Ishikawa (cell line): ENCODE measurements at regions not wholly inside any gene's neighbourhood (a gene's known extent, or its start where the extent isn't known, plus 50 kb on each side); places are given as distances from the start of the nearest gene placed in this dataset.

Experiments
- CEBPB ChIP-seq: IDR thresholded peaks from 2 replicates; pipeline ENCODE4 v1.6.1; 2012
- CREB1 ChIP-seq: IDR thresholded peaks from 2 replicates; pipeline ENCODE4 v1.6.1; 2012; ENCODE audit warnings: low read depth
- EGR1 ChIP-seq: IDR thresholded peaks from 2 replicates; pipeline ENCODE4 v1.6.1; 2012
- EP300 ChIP-seq: IDR thresholded peaks from 2 replicates; pipeline ENCODE4 v1.6.1; 2012; ENCODE audit warnings: borderline replicate concordance
- FOXM1 ChIP-seq: IDR thresholded peaks from 2 replicates; pipeline ENCODE4 v1.6.1; 2012; ENCODE audit warnings: low read depth, borderline replicate concordance
- NFIC ChIP-seq: IDR thresholded peaks from 2 replicates; pipeline ENCODE4 v1.6.1; 2012
- RAD21 ChIP-seq: IDR thresholded peaks from 2 replicates; pipeline ENCODE4 v1.6.1; 2012; ENCODE audit warnings: low read depth
- TAF1 ChIP-seq: IDR thresholded peaks from 2 replicates; pipeline ENCODE4 v1.6.1; 2012; ENCODE audit warnings: low read depth, mild to moderate bottlenecking
- TCF12 ChIP-seq: IDR thresholded peaks from 2 replicates; pipeline ENCODE4 v1.6.1; 2012; ENCODE audit warnings: low read depth
- TEAD4 ChIP-seq: IDR thresholded peaks from 2 replicates; pipeline ENCODE4 v1.6.1; 2012
- YY1 ChIP-seq: IDR thresholded peaks from 2 replicates; pipeline ENCODE4 v1.6.1; 2012; ENCODE audit warnings: low read depth
- ZBTB7A ChIP-seq: IDR thresholded peaks from 2 replicates; pipeline ENCODE4 v1.6.1; 2012; ENCODE audit warnings: low read depth
- TF ChIP-seq, protein P1 (sequence below): IDR thresholded peaks from 2 replicates; pipeline ENCODE4 v1.6.1; 2012; ENCODE audit warnings: low read depth, mild to moderate bottlenecking
- TF ChIP-seq, protein P2 (sequence below): IDR thresholded peaks from 2 replicates; pipeline ENCODE4 v1.6.1; 2012
- TF ChIP-seq, protein P3 (sequence below): IDR thresholded peaks from 2 replicates; pipeline ENCODE4 v1.6.1; 2012

DNA sequence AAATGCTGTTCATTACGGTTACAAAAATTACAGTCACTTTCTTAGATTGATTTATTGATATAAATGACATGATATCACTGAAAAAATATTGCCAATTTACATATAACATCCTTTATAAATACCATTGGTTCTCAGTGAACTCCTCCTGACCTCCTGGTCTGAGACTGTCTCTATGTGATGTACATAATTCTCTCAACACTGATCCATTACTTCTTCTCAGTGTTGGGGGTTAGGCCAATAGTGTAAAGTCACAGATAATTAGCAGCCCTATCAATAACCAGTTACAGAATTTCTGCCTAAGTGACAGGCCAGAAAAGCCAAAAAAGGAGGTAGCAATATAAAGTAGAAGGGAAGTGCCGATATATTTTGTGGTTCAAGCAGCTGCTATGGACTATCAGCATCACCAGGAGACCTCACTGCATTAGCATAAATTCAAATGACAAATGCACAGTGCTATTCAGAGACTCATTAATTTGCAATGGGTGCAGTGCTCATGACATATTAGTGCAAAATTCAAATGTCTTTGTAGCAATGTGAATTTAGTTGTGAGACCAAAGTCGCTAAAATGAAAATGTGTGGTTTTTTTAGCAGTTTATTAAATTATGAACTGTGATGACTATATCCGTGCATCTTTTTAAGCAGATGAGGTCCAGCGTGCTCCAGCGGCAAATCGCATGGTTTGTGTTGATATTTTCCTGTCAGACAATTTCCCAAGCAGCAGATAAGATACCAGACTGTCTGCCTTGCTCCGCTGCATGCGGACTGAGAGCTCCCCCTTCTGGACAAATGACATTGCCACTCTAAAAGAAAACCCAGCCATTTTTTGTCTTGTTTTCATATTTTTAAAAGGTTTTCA is 144.6 kb downstream of the CETN3 start:
- no peak for TF ChIP-seq CREB1
- no peak for TF ChIP-seq EP300
- peak; percentile 97 for TF ChIP-seq RAD21
- TF ChIP-seq, protein P1, sequence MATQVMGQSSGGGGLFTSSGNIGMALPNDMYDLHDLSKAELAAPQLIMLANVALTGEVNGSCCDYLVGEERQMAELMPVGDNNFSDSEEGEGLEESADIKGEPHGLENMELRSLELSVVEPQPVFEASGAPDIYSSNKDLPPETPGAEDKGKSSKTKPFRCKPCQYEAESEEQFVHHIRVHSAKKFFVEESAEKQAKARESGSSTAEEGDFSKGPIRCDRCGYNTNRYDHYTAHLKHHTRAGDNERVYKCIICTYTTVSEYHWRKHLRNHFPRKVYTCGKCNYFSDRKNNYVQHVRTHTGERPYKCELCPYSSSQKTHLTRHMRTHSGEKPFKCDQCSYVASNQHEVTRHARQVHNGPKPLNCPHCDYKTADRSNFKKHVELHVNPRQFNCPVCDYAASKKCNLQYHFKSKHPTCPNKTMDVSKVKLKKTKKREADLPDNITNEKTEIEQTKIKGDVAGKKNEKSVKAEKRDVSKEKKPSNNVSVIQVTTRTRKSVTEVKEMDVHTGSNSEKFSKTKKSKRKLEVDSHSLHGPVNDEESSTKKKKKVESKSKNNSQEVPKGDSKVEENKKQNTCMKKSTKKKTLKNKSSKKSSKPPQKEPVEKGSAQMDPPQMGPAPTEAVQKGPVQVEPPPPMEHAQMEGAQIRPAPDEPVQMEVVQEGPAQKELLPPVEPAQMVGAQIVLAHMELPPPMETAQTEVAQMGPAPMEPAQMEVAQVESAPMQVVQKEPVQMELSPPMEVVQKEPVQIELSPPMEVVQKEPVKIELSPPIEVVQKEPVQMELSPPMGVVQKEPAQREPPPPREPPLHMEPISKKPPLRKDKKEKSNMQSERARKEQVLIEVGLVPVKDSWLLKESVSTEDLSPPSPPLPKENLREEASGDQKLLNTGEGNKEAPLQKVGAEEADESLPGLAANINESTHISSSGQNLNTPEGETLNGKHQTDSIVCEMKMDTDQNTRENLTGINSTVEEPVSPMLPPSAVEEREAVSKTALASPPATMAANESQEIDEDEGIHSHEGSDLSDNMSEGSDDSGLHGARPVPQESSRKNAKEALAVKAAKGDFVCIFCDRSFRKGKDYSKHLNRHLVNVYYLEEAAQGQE = no peak

DNA sequence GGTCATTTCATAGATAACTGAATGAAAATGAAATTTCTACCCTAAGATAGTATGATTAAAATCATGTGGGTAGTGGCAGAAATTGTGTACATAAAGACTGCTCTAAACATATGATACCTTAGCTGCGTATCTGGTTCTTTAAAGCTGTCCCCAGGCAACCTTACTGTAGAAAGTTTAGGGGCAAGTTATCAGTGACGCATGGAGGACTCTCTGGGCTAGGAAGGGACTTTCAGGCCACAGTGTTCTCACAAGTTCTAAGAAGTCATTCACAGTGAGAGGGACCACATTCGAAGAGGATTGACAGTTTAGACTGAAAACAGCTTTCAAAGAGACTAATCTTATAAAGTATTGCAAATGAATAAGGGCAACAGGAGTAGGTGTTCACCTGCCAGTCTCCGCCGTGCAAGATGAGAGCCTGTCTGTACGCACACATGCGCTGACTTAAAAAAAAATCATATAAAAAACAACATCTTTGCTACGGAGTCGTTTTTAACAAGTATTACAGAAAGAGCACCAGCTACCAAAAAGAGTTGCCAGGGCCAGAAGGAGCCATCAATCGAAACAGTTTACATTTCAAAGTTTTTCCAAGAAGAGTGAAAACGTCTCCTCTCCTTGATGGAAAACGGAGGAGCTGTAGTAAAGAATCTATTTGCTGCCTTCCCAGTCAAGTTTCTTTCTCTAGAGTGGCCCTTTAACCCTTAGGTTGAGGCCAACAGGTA is 146.3 kb downstream of the CETN3 start:
- TF ChIP-seq TEAD4 = no peak
- TF ChIP-seq, protein P2, sequence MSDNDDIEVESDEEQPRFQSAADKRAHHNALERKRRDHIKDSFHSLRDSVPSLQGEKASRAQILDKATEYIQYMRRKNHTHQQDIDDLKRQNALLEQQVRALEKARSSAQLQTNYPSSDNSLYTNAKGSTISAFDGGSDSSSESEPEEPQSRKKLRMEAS = no peak
- no peak for TF ChIP-seq EGR1
- TF ChIP-seq CEBPB = no peak
- TF ChIP-seq TCF12 = no peak
- TF ChIP-seq TAF1 = no peak
- TF ChIP-seq, protein P3, sequence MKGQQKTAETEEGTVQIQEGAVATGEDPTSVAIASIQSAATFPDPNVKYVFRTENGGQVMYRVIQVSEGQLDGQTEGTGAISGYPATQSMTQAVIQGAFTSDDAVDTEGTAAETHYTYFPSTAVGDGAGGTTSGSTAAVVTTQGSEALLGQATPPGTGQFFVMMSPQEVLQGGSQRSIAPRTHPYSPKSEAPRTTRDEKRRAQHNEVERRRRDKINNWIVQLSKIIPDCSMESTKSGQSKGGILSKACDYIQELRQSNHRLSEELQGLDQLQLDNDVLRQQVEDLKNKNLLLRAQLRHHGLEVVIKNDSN = no peak
- no peak for TF ChIP-seq ZBTB7A
- TF ChIP-seq NFIC = no peak
- no peak for TF ChIP-seq RAD21
- no peak for TF ChIP-seq YY1
- TF ChIP-seq, protein P1 = no peak
- TF ChIP-seq EP300 = no peak
- TF ChIP-seq CREB1 = no peak
- TF ChIP-seq FOXM1 = no peak

DNA sequence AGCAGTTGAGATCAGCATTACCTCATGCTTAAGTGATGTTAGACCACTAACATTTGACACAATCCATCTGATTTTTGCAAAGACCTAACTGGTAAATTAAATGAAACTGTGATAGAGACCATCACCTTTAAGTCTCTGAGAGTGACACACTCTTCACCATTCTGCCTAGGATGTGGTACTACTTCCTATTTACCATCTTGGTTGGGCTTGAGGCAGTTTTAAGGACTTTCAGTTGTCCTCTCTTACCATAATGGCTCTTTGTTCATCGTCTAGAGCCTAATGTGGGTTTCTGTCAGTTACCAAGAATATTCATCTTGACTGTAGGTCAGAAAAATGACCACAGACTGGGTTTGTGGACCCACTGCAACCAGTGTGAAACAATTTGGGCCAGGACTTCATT is 158.1 kb downstream of the CETN3 start:
- TF ChIP-seq TAF1 (no peak), RAD21 (no peak), YY1 (no peak), EP300 (no peak), TCF12 (no peak), NFIC (no peak), EGR1 (no peak), CREB1 (no peak), CEBPB (no peak)
- TF ChIP-seq, protein P2 = no peak
- TF ChIP-seq, protein P3 = no peak
- TF ChIP-seq, protein P1 = no peak

DNA sequence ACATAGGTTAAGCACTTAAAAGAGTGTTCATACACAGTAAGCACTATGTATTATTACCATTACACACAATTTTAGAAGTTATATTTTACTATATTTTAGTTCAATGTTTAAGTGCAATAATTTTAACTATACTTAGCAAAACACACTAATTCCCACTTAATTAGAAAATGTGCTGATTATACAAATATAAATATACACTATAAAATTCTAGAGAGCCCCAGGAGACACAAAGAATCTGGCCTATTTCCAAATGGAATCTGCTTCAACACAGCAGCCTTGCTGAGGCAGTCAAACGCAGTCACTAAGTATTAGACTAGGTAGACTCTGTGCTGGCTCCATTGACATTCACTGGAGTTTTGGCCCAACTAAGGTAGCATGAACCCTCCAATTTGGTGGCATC is 160.9 kb downstream of the CETN3 start:
- TF ChIP-seq YY1 (no peak), NFIC (no peak), FOXM1 (no peak), TCF12 (no peak), CREB1 (no peak), EGR1 (no peak), EP300 (no peak), TAF1 (no peak)
- TF ChIP-seq, protein P2 = no peak
- TF ChIP-seq, protein P1 = no peak
